CD4-positive, alpha-beta T cell treated with Interferon alpha-2 for 1 hour (primary cell): ENCODE measurements at regions not wholly inside any gene's neighbourhood (a gene's known extent, or its start where the extent isn't known, plus 50 kb on each side); places are given as distances from the start of the nearest gene placed in this dataset.

Experiments
- DNase-seq, 2 donors: peaks; one replicate each; pipeline ENCODE4 v3.0.0-alpha.2; 2020 to 2022

DNA sequence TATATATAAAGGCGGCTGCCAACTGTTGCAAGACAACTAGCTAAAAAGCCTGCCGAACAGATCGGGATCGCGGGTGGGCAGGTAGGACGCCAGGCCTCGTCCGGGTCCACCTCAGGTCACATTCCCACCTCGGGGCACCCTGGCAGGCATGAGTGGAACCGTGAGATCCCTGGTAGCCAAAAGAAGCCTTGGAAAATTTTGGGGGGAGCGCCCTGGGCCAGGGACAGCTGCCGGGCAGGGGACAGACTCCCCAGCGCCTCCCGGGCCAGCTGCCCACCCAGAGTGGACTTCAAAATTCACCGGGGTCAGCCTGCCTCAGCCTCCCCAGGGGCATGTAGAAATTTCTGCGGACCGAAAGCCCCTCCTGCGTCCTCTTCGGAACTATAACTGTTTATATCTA lies 760.9 kb downstream of the KCNJ18 start:
- DNase-seq: no peak

DNA sequence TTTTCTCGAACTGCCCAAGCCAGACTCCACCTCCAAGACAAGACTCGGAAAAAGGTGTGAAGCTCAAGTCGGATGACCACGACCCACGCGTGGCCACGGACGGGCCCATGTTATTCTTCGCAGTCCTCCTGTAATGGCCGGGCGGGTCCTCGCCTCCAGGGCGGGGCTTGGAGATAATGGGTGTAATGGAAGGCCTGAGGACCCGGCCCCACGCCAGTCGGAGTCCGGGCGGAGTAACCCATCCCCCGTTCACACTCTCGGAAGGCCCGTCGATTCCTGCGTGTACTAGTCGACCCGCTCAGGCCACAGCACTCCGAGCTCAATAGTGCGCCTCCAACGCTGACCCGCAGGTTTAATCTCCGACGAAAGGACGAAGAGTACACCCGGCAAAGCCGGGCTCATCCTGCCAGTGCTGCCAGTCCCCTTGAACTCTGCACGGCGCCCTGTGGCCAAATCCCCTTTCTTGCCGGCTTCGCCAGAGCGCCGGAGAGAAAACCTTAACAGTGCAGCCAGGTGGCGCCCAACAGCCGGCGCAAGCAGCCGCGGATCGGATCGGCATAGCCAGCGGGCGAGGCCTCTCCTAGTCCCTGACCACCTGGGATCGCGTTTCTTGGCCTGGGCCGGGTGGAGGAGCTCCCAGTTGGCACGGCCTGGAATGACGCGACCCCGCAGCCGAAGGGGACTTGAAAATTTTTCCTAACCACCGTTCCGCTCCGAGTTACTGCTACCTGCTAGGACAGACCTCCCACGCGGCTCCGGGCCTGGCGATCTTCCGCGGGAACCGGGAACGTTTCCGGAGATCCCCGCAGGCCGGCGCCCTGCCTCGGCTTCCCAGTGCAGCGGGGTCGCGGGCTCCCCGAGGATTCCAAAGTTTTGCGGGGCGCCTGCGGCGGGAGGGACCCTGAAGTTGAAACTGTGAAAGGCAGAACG lies 762.0 kb downstream of the KCNJ18 start:
- DNase-seq: no peak

DNA sequence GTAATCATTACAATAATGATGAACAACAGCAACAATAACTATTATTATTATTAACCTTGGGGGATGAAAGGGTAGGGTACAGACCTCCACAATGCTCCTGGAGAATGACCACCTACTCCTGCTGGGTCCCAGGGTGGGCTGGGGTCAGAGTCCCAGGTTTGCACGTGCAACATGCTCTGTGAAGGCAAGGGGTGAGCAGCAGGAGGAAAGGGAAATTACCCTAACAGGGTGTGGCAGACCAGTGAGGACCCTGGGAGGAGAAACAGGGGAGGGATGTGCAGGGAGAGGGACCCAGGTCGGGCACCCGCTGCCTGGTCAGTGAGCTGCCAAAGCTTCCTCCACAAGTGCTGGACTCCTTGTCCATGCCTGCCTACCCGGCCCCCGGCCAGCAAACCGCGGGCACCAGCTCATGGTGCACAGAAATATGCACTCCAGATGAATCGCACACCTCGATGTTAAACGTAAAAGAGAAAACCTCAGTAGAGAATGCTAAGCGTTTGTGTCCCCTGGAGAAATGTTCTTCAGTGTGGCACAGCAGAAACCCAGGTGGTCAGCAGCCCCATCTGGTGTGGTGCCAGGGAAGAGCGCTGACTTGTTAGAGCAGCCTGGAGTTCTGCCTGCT lies 767.1 kb downstream of the KCNJ18 start:
- DNase-seq: no peak

DNA sequence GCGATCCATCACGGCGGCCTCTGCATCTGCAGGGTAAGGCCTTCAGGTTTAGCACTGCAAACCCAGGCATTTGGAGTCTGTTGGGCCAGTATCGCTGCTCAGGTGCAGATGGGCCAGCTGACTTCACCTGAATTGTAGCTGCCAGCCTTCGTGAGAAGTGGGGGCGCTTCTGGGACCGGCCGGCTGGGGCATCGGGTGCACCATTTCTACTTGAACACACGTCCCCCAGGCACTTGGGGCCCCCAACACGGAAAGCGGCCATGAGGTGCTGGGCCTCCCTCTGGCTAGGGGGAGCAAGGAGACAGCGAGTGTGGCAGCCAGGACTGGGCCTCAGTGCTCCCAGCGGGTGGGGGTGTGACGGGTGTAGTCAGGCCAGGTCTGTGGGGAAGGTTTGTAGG lies 767.6 kb downstream of the KCNJ18 start:
- no peak for DNase-seq

- no peak for DNase-seq
Observed at GRCh38 chr17:22460461-22461063, 768.2 kb downstream of the KCNJ18 start.

DNA sequence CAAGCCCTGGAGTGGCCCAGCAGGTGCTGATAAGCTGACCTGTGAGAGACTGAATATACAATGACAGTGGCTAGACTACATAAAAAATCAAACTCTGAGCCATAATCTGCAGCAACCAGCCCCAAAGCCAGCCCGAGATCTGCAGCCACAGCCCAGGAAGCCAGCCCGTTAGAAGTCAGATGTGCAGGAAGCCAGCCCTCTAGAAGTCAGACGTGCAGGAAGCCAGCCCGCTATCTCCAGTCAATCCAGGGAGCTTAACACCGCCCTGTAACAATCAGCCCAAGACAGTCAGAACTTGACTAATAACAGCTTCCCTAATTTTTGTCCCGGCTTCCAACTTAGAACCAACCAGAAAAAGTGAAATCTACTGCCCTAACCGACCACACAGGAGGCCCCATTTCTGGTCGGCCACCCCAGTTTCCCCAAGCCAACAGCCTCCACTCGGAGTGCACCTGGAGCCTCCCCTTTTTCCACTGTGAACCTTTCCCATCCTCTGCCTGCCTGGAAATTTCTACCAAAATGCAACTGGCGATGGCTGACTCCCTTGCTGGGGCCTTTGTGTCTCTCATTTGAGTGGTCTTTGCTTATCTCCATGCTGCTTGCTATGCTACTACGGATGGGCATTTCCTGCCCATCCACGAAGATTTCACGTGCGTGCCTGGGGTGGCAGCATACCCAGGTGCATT lies 769.3 kb downstream of the KCNJ18 start:
- no peak for DNase-seq

GRCh38 chr17:22462461-22462860 lies 770.1 kb downstream of the KCNJ18 start:
- no peak for DNase-seq

DNA sequence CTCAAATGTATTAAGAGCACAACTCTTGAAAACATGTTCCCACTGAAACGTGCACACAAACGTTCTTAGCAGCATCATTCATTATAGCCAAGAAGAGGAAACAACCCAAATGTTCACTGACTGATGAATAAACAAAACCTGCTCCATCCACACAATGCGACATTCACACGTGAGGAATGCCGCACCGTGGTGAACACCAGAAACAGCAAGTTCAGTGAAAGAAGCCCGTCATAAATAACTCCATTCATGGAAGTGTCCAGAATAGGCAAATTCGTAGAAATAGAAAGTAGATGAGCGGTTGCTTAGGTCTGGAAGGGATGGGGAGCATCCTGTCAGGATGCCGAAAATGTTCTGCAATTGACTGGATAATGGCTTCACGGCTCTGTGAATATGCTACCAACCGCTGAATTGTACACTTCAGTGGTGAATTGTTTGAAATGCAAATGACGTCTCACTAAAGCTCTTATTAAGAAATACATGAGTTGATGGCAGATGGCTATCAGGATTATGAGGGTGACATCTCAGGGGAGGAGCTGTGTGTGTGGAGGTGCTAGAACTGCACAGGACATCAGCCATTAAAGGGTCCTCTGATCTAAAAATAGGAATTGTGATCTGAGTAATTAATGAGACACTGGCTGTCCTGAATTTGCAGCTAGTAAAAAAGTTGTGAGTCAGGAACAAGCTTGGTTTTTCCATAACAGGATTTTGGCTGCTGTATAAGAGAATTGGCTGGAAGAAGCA lies 771.0 kb downstream of the KCNJ18 start:
- no peak for DNase-seq

- DNase-seq: no peak
Observed at GRCh38 chr17:22464041-22464440, 771.7 kb downstream of the KCNJ18 start.

DNA sequence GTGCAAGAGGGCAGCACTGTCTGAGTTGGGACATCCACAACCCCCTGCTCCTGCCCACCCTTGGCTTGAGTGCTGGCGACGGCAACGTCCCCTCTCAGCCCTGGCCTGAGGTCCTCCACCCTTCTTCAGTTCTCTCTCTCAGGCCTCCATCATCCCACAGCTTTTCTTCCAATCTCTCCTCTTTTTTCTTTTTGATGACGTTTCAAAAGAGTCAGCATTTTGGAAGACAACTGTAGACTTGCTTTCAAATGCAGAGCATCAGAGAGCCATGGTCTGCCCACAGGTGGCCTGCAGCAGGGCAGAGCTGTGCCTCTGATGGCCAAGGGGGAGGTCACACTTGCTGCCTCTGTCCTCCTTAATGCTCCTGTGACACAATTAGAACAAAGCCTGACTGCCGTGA lies 775.4 kb downstream of the KCNJ18 start:
- no peak for DNase-seq

DNA sequence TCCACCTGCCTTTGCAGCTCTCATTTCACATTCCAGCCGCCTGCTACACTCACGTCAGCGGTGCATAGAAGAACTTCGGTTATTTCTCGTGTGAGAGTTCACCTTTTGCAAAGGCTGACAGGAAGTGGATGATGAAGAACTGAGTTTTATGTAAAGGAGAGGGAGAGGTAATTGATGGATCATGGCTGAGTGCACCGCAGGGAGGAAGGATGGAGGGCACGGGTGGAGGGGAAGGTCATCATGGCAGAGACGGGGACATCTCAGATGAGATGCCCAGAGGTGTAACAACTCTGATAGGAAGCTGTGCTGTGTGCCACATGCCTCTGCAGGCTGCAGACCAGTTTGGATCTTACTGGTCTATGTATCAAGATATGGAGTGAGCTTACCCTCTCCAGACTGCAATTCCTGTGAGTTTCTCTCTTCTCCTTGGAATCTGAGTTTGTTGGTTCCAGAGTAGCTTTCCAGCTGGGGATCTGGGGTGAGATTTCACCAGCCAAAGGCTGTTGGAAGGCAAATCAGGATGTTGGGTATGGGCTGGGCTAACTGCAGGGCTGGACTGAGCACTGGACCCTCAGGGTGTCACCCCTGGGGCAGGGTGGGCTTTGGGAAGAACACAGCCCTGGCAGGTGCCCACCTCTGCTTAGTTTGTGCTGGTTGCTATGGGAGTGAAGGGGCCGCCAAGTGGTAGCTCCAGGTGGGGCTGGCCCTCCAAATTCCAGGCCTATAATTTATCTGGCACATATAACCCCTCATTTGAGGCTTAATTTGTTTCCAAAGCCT lies 777.0 kb downstream of the KCNJ18 start:
- no peak for DNase-seq

GRCh38 chr17:22469941-22470340 lies 777.6 kb downstream of the KCNJ18 start:
- no peak for DNase-seq

DNA sequence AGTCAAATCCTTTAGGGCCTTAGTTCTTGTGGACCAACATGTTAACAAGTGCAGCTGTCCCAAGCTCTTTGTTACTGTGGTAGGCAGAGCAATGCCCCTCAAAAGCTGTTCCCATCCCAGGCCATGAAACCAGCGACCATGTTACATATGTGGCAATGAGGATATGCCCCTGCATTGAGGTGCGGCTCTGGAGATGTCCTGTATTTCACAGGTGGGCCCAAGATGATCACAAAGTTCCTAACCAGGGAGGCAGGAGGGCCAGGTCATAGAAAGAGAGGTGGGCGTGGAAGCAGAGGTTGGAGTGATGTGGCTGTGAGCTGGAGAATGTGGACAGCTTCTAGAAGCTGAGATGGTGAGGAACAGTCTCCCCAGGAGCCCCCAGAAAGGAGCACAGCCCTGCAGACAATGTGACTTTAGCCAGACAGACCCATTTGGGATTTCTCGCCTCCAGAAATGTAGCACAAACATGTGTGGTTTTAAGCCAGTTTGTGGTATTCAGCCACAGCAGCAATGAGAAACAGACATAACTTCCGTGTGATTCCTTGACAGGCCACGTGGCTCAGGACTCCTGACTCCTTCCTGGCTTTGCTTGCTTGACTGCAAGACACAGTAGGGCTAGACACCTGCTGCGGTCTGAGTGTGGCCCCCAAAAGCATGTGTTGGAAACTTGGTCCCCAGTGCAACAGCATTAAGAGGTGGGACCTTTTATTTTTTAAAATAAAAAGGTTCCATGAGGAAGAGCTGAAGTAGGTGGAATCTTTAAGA lies 778.3 kb downstream of the KCNJ18 start:
- DNase-seq: no peak

DNA sequence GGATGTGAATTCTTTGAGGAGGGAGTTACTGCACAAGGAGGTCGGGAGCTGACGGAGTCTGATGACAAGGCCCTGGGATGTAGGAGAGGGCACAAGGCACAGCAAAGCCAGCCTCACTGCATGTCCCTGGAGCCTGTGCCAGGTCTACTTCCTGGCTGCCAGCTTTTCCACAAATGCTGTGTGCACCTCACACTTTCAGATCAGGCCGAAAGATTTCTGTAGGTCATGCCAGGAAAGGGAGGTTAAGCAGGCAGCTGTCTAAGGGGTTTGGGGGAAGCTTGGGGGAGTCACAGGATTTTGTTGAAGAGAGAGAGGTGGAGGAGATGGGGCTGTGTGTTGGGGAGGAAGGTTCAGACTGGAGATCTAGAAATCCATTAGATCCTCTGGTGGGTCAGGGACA lies 792.5 kb downstream of the KCNJ18 start:
- DNase-seq: no peak

DNA sequence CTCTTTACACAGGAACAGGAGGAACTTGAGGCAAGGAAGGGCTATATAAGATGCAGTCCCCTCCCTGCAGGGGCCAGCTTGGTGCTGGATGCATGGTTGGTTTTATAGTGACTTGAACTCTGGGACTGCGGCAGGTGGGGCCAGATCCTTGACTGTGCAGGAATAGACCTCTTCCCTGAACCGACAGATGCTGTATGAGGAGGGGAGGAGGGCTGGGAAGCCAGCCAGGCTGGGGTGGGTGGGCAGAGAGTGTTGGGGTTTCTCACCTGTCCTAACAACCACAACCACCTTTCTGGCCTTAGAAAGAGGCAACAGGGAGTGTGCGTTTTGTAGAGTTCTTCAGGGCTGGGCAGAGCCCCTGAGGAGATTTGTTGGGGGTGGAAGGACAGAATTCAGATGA lies 798.1 kb downstream of the KCNJ18 start:
- DNase-seq: no peak

- DNase-seq: no peak
Observed at GRCh38 chr17:22492331-22492730, 800.0 kb downstream of the KCNJ18 start.

DNA sequence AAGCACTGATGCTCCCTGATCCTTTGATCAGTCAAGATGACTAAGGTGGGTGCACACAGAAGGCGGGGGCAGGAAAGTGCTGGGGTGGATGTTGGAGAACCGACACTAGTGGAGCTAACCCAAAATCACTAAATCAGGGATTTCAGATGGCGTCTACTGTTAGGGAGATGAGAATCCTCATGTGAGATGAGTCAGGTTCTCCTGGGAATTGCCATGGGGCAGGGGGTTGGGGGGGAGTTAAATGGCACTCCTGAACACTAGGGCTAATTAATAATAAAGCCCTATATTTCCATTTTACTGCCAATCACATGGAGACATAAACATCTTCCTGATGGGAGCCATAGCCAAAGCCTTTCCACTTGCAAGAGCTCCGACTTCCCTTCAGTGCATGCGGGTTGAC lies 804.1 kb downstream of the KCNJ18 start:
- no peak for DNase-seq

DNA sequence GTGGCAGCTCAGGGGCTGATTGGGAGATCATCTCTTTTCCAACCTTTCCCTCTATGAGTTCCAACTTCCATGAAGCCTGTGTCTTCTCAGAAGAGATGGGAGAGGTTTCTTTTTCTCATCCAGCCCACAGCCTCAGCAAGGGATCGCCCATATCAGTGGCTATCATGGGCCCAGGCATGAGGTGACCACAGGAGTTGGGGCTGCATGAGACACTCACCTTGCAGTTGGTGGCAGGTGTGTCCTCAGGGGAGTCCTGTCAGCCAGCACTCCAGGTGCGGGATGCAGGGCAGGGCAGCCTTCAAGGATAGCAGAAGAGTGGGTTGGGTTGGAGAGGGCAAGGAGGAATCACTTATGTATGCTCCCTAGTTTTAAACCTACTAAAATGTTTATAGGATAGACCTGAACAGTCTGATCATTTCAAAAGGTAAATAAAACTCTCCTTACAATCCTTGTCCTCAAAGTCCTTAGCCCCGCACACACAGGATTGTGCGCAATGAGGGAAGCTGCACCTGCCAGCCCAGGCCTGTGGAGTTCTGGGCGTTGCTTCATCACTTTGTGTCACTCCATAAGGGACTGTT lies 811.1 kb downstream of the KCNJ18 start:
- DNase-seq: no peak

DNA sequence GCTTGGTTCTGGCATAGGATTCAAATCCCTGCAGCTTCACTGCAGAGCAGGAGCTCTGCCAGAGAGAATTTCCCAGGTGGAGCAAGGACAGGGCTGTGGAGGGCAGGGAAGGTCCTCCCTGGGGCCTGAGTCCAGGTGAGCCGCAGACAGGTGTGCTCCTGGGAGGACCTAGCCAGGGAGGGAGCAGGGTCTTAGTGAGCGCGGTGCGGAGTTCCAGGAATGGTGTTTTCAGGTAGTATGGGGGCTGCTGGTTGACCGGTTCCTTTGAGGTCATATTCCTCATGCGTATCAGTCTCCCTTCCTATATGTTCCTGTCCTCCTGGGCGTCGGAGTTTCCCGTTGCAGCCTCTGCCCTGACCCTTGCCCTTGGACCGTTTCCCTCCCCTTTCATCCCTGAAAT lies 813.3 kb downstream of the KCNJ18 start:
- DNase-seq: no peak

GRCh38 chr17:22506231-22506630 lies 813.9 kb downstream of the KCNJ18 start:
- DNase-seq: no peak

DNA sequence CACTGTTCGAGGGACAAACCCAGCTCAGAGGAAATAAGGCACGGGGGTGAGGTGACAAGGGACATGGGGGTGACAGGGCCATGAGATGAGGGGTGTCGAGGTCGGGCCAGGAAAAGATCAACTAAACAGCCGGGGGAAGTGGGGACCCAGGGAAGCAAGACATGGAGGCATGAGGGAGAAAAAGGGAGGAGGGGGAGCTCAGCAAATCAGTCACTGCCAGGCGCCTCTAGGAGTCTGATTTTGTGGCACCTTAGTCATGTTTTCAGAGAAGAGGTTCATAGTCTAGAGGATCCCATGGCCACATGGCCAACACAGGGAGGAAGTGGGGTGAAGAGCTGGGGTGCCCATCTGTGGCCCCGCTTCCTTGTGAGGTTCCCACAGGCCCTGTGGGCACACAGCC lies 814.5 kb downstream of the KCNJ18 start:
- no peak for DNase-seq
